Lung (tissue), 11 donors: ENCODE measurements at regions not wholly inside any gene's neighbourhood (a gene's known extent, or its start where the extent isn't known, plus 50 kb on each side); places are given as distances from the start of the nearest gene placed in this dataset.

Experiments used
- ATAC-seq: fragments of 200-7000 bp; cut with Tn5 transposase; one replicate; pipeline ENCODE4 v1.9.1; 2020; ENCODE audit warnings: moderate number of reproducible peaks; ENCODE audit not compliant: insufficient read depth, low FRiP score
- DNase-seq, 3 donors: peaks; one replicate each; pipeline ENCODE4 v3.0.0-alpha.2; 2013 to 2017
- H3K27ac ChIP-seq, 2 donors: one replicate each; pipeline ENCODE4 v1.5.1; 2013; ENCODE audit warnings: mild to moderate bottlenecking in 2 of 2, moderate library complexity in 2 of 2, control low read depth in 1 of 2, inconsistent platforms in 1 of 2, low read depth in 1 of 2, low read length in 1 of 2
- H3K27me3 ChIP-seq, 3 donors: one replicate each; pipeline ENCODE4 v1.5.1; 2013; ENCODE audit warnings: low read length in 2 of 3; ENCODE audit not compliant: control insufficient read depth in 3 of 3, insufficient read depth in 3 of 3
- H3K36me3 ChIP-seq, 4 donors: one replicate each; pipeline ENCODE4 v1.5.1; 2013; ENCODE audit warnings: low read length in 4 of 4, mild to moderate bottlenecking in 1 of 4, moderate library complexity in 1 of 4; ENCODE audit not compliant: control insufficient read depth in 4 of 4, insufficient read depth in 4 of 4
- H3K4me1 ChIP-seq, 5 donors: one replicate each; pipeline ENCODE4 v1.5.1; 2013; ENCODE audit warnings: low read length in 5 of 5, mild to moderate bottlenecking in 2 of 5, moderate library complexity in 1 of 5; ENCODE audit not compliant: control insufficient read depth in 5 of 5, insufficient read depth in 5 of 5
- H3K4me3 ChIP-seq: one replicate; pipeline ENCODE4 v1.5.1; 2013; ENCODE audit warnings: mild to moderate bottlenecking, control low read depth, moderate library complexity
- H3K9ac ChIP-seq, 2 donors: one replicate each; pipeline ENCODE4 v1.5.1; 2013; ENCODE audit warnings: low read length in 2 of 2, control low read depth in 1 of 2; ENCODE audit not compliant: insufficient read depth in 1 of 2
- H3K9me3 ChIP-seq, 4 donors: one replicate each; pipeline ENCODE4 v1.5.1; 2013; ENCODE audit warnings: low read length in 3 of 4, mild to moderate bottlenecking in 1 of 4, moderate library complexity in 1 of 4; ENCODE audit not compliant: control insufficient read depth in 4 of 4, insufficient read depth in 3 of 4
- CTCF ChIP-seq: IDR thresholded peaks from 2 replicates; pipeline ENCODE4 v1.5.1; 2012; ENCODE audit warnings: mild to moderate bottlenecking; ENCODE audit errors: control extremely low read depth, extremely low read depth
- WGBS, 2 donors: extraction: QIAGEN DNeasy Blood & Tissue Kit; methylation state at CpG; one replicate each; pipeline ENCODE4 v1.1.7; 2013; 5-methylcytosine and 5-hydroxymethylcytosine counted together
- donor health status: control.
- donor health status: control.
- donor health status: Bipolar disorder and iron deficiency.
- donor health status: healthy.
- donor health status: DM: yes; HTN: yes; CAD: no.

GRCh38 chr10:44033008-44033407 lies 351.9 kb downstream of the CXCL12 start:
- peaks cover 0 to 3% (median 0%) of the 10 kb centered on the region in 4 donors for H3K9me3 ChIP-seq
- no peaks in the 10 kb centered on the region for H3K36me3 ChIP-seq
- ATAC-seq (no peak), DNase-seq (no peak)
- no peak overlapping the region for H3K4me3 ChIP-seq
- no peak for TF ChIP-seq CTCF
- H3K27me3 ChIP-seq, result no peaks in the 10 kb centered on the region
- WGBS, 2 donors, result 76 to 92% methylated on average over 3 of the region's 3 CpGs
- no peak overlapping the region for H3K27ac ChIP-seq
- no peak overlapping the region for H3K9ac ChIP-seq
- H3K4me1 ChIP-seq, result no peaks in the 10 kb centered on the region

- no peak for TF ChIP-seq CTCF
- no peaks in the 10 kb centered on the region for H3K4me1 ChIP-seq
- DNase-seq (no peak), ATAC-seq (no peak)
- no peak overlapping the region for H3K27ac ChIP-seq
- no peaks in the 10 kb centered on the region for H3K36me3 ChIP-seq
- 97 to 100% methylated on average over 1 of the region's 1 CpG for WGBS, 2 donors
- H3K9ac ChIP-seq, result no peak overlapping the region
- peaks cover 0 to 3% (median 0%) of the 10 kb centered on the region in 4 donors for H3K9me3 ChIP-seq
- no peak overlapping the region for H3K4me3 ChIP-seq
- no peaks in the 10 kb centered on the region for H3K27me3 ChIP-seq
Observed at GRCh38 chr10:44032216-44032615, 352.7 kb downstream of the CXCL12 start.

GRCh38 chr10:44030738-44031137 lies 354.2 kb downstream of the CXCL12 start:
- H3K27me3 ChIP-seq, result no peaks in the 10 kb centered on the region
- DNase-seq (no peak), ATAC-seq (no peak)
- TF ChIP-seq CTCF, result no peak
- 50 to 51% methylated on average over 2 of the region's 2 CpGs for WGBS, 2 donors
- H3K4me1 ChIP-seq, result no peaks in the 10 kb centered on the region
- no peaks in the 10 kb centered on the region for H3K36me3 ChIP-seq
- H3K9ac ChIP-seq, result no peak overlapping the region
- H3K4me3 ChIP-seq, result no peak overlapping the region
- no peaks in the 10 kb centered on the region for H3K9me3 ChIP-seq
- H3K27ac ChIP-seq, result no peak overlapping the region

- H3K27me3 ChIP-seq, result no peaks in the 10 kb centered on the region
- no peak overlapping the region for H3K9ac ChIP-seq
- DNase-seq (no peak), ATAC-seq (no peak)
- no peak overlapping the region for H3K4me3 ChIP-seq
- TF ChIP-seq CTCF, result no peak
- no peak overlapping the region for H3K27ac ChIP-seq
- no peaks in the 10 kb centered on the region for H3K4me1 ChIP-seq
- H3K9me3 ChIP-seq, result no peaks in the 10 kb centered on the region
- WGBS, 2 donors, result 48 to 64% methylated on average over 4 of the region's 4 CpGs
- H3K36me3 ChIP-seq, result no peaks in the 10 kb centered on the region
Observed at GRCh38 chr10:44030132-44030531, 354.8 kb downstream of the CXCL12 start.
